NCI-H1436 treated with DMSO at 0.1 percent for 48 hours (cell line): ENCODE measurements at regions not wholly inside any gene's neighbourhood (a gene's known extent, or its start where the extent isn't known, plus 50 kb on each side); places are given as distances from the start of the nearest gene placed in this dataset.
"Not testable (repeated sequence)": the region's sequence is repeated elsewhere in the genome, so short reads cannot be mapped to it uniquely, and the experiment has no call there.

Experiments
- DNase-seq: peaks from one replicate; lab custom pipeline; 2025; lab: John Stamatoyannopoulos, UW

DNA sequence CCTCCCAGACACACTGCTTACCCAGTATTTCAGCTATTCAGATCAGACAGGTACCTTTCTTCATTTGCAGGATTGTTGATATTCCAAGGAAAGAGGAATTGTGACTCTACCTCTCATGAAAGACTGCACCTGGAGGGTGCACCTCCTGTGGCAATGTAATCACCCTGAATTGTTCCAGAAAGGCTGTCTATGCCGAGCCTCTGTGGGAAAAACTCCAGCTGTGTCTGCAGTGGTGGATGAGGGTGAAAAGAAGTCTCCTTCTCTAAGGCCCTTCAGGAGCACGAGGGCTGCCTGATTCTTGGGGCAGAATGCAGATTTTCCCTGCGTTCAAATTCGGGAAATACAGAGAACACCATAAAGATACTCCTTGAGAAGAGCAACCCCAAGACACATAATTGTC is 108.2 kb upstream of the ADAMTS3 start:
- no peak for DNase-seq

DNA sequence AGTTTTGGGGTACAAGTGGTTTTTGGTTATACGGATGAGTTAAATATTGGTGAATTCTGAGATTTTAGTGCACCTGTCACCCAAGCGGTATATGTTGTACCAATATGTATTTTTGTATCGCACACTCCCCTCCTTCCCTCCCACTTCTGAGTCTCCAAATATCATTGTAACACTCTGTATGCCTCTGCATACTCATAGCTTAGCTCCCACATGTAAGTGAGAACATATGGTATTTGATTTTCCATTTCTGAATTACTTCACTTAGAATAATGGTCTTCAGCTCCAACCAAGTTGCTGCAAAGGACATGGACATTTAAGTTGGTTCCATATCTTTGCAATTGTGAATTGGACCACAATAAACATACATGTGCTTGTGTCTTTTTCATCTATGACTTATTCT is 103.0 kb upstream of the ADAMTS3 start:
- no peak for DNase-seq

DNA sequence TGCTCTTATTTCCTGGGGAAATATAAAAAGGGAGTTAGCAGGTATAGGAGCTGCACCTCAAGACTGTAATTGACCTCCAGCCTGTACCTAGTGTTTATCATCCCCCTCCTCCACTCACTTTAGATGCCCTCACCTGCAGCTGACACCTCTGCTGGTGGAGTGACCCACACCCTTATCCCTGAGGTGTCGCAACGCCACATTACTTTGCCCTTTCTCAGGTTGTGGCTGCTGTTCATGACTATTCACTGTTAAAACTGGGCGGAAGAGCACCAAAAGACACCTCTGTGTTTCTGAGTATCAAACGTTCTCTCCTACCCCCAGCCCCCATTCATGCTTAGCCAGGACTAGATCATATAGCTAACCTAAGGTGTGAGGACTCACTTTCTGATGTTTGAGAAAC is 101.5 kb upstream of the ADAMTS3 start:
- DNase-seq = no peak

DNA sequence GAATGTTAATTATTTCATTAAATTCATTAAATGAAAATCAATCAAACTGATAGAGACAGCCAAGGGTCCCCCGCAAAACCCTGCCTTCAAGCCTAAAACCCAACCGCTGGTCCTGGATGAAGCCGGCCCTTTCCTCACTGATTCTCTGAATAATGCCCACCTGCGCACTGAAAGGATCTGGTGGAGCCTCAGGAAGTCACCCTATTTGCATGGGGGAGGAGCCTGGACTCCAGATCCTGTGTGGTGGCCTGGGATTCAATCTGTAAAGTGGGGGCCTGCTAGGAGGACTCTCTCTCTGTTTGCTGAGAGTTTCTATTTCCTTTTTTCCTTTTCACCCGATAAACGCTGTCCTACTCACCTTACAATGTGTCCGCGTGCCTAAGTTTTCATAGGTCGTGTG is 97.9 kb upstream of the ADAMTS3 start:
- DNase-seq = no peak

DNA sequence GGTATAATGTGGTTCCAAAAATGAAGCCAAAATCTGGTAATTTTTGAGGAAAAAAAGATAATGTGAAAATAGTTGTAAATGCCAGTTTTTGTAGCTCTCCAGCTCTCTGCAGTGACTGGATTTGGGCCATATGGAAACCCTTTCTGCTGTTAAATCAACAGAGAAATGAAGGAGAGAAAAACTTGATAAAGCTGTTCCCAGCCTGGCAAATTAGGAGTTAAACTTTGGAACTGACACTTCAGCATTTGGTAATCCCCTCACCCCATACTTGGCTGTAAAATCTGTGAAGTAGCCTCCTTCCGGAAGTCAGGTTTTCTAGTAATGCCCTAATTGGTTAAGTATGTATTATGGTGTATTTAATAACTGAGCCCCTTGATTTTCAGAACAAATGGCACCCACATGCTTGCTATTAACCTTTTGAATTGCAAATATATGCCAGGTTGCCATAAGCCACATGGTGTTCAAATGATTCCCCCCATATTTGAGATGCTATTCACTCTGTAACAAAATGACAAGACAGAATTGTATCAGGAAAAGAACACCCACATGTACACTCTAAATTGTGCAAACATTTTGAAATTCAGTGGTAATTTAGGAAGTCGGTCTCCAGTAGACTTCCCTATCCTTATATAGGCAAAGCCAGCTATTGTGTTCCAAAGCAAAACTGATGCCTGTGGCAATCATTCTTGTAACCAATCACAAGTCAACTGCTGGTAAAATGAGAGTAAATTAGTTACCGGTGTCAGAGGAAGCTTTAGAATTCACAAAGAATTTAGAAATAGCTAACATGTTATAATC is 96.3 kb upstream of the ADAMTS3 start:
- no peak for DNase-seq

DNA sequence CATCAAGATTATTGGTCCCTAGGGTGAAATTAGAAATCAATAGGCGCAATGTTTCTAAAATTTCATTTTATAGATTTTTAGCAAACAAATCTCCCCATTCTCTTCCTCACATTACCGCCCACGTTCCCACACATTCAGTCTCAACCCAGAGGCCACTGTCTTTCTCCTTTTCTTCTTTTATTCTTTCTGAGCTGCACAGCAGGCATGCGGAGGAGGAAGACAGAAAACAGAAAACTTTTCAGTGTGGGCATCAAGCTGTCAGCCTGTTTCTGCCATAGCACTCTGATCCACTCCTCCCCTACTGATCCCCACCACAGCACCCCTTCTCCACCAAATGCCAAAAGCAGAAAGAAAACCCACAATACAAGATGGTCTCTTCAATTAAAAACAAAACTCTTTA is 94.8 kb upstream of the ADAMTS3 start:
- DNase-seq = no peak

DNA sequence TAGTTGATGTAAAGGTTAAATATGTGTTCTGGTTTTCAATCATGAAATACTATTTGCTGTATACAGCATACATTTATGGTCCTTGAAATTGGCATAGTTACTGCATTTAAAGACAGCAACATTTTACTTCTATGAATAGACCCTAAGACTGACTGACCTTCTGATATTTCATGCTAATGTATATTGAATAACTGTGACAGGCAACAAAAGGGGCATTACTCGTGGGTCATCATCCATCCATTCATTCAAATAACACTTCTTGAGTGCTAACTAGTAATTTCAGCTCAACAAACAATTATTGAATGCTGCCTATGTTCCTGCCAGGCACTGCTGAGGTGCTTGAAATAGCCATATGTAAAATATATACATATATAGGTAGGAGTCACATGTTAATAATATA is 92.8 kb upstream of the ADAMTS3 start:
- no peak for DNase-seq

DNA sequence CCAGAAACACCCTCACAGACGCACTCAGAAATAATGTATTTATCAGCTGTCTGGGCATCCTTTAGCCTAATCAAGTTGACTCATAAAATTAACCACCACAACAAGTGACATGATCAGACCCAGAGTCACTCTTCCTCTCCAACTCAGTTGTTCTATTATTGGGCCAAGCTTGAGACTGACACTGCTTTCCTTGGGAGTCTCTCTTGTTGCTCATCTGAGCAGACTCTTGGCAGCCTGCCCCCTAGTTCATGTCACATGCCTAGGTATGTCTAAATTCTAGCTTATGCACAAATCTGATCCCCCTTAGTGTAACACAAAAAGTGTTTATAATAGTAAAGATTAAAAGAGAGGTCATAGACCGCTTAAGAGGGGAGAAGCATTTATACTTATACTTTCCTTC is 72.6 kb upstream of the ADAMTS3 start:
- no peak for DNase-seq

DNA sequence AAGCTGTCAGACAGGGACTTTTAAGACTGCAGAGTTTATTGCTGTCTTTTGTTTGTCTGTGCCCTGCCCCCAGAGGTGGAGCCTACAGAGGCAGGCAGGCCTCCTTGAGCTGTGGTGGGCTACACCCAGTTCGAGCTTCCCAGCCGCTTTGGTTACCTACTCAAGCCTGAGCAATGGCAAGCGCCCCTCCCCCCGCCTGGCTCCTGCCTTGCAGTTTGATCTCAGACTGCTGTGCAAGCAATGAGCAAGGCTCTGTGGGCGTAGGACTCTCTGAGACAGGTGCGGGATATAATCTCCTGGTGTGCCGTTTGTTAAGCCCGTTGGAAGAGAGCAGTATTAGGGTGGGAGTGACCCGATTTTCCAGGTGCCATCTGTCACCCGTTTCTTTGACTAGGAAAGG is 67.8 kb upstream of the ADAMTS3 start:
- DNase-seq = not testable (repeated sequence)

DNA sequence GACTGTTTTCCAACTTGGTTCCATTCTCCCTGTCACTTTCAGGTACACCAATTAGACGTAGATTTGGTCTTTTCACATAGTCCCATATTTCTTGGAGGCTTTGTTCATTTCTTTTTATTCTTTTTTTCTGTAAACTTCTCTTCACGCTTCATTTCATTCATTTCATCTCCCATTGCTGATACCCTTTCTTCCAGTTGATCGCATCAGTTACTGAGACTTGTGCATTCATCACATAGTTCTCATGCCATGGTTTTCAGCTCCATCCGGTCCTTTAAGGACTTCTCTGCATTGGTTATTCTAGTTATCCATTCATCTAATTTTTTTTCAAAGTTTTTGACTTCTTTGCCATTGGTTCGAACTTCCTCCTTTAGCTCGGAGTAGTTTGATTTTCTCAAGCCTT is 66.9 kb upstream of the ADAMTS3 start:
- DNase-seq = not testable (repeated sequence)

DNA sequence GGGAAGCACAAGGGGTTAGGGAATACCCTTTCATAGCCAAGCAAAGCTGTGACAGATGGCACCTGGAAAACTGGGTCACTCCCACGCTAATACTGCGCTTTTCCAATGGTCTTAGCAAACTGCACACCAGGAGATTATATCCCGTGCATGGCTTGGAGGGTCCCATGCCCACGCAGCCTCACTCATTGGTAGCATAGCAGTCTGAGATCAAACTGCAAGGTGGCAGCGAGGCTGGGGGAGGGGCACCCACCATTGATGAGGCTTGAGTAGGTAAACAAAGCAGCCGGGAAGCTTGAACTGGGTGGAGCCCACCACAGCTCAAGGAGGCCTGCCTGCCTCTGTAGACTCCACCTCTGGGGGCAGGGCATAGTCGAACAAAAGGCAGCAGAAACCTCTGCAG is 63.2 kb upstream of the ADAMTS3 start:
- not testable (repeated sequence) for DNase-seq

DNA sequence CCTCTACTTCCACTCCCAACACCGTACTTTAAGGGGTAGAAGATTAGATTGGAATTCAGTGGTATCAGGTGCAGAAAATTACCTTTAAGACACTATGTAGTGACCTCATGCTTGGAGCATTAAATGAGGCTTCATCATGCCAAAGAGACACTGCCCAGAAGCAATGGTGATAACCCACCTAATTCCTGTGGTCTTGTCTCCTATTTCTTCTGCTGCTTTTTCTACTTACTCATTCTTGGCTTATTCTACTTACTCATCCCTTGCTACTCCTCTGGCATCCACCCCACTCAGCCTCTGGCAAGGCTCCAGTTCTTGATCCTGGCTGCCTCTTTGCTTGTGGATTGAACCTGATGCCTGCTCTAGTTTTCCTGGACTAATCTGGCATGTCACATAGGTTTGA is 62.3 kb upstream of the ADAMTS3 start:
- DNase-seq = no peak

DNA sequence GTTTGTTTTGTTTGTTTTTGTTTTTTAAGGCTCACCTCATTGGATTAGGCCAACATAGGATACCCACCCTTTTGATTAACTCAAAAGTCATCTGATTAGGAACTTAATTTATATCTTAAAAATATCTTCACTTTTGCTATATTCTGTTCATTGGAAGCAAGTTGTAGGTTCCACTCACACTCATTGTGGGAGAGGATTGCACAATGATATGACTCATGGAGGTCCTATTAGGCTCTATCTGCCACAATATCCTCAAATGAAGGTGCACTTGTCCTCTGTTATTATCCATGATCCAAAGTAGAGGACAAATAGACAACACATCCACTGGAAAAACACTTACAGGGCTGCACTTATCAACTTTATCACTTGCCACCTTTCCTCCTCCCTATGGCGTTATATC is 60.5 kb upstream of the ADAMTS3 start:
- no peak for DNase-seq

DNA sequence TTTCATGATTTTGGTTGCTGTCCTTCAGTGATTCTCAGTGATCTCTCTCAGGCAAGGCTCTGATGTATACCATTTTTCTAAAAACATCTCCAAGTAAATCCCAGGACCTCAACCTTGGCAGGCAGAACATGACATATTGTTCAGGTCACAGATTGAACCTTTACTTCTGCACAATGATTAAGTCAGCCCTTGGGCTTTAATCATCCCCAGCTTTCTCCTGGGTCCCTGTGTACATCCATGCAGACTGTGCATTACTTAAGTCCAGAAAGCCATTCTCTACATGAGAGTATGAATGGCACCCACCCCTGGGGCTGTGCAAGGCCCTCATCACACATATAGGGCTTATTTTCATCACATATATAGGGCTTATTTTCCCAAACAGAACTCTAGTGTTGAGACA is 58.7 kb upstream of the ADAMTS3 start:
- DNase-seq = no peak
